Cardiac muscle cell (in vitro differentiated cells and primary cell): ENCODE measurements at regions not wholly inside any gene's neighbourhood (a gene's known extent, or its start where the extent isn't known, plus 50 kb on each side); places are given as distances from the start of the nearest gene placed in this dataset.

ENCODE experiments used
- DNase-seq, 2 donors: peaks; one replicate each; pipeline versions ENCODE4 v3.0.0 to v3.0.0-alpha.2; 2010 to 2017; ENCODE audit warnings: low read depth in 1 of 2, low spot score in 1 of 2
- H3K27ac ChIP-seq: fragments of 200-600 bp; sonication (generic); 2 replicates; pipeline ENCODE4 v1.5.1; 2016
- H3K27me3 ChIP-seq: fragments of 200-600 bp; sonication (generic); 2 replicates; pipeline ENCODE4 v1.6.0; 2016; ENCODE audit warnings: control low read depth
- H3K36me3 ChIP-seq: fragments of 200-600 bp; sonication (generic); 2 replicates; pipeline ENCODE4 v1.5.1; 2016; ENCODE audit warnings: control low read depth
- H3K4me1 ChIP-seq: fragments of 200-600 bp; sonication (generic); 2 replicates; pipeline ENCODE4 v1.8.1; 2017; ENCODE audit warnings: low read depth, mild to moderate bottlenecking, mixed run types
- H3K4me3 ChIP-seq: fragments of 200-600 bp; sonication (generic); 2 replicates; pipeline ENCODE4 v1.5.1; 2016; ENCODE audit warnings: mild to moderate bottlenecking
- H3K9me3 ChIP-seq: fragments of 200-600 bp; sonication (generic); 2 replicates; pipeline ENCODE4 v1.5.1; 2017; ENCODE audit warnings: low read depth, mild to moderate bottlenecking, control low read depth
- TF ChIP-seq, protein P1 (sequence below): IDR thresholded peaks from 2 replicates; pipeline ENCODE4 v1.5.1; 2012; ENCODE audit warnings: low read depth, mild to moderate bottlenecking, low read length

GRCh38 chr2:76170856-76171255 is 460.1 kb upstream of the GCFC2 start:
- no peaks in the 10 kb centered on the region for H3K27me3 ChIP-seq
- no peaks in the 10 kb centered on the region for H3K4me1 ChIP-seq
- DNase-seq: no peak
- H3K9me3 ChIP-seq: no peaks in the 10 kb centered on the region
- H3K27ac ChIP-seq: no peak overlapping the region
- H3K4me3 ChIP-seq: no peak overlapping the region
- TF ChIP-seq, protein P1, sequence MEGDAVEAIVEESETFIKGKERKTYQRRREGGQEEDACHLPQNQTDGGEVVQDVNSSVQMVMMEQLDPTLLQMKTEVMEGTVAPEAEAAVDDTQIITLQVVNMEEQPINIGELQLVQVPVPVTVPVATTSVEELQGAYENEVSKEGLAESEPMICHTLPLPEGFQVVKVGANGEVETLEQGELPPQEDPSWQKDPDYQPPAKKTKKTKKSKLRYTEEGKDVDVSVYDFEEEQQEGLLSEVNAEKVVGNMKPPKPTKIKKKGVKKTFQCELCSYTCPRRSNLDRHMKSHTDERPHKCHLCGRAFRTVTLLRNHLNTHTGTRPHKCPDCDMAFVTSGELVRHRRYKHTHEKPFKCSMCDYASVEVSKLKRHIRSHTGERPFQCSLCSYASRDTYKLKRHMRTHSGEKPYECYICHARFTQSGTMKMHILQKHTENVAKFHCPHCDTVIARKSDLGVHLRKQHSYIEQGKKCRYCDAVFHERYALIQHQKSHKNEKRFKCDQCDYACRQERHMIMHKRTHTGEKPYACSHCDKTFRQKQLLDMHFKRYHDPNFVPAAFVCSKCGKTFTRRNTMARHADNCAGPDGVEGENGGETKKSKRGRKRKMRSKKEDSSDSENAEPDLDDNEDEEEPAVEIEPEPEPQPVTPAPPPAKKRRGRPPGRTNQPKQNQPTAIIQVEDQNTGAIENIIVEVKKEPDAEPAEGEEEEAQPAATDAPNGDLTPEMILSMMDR: no peak
- no peaks in the 10 kb centered on the region for H3K36me3 ChIP-seq

DNA sequence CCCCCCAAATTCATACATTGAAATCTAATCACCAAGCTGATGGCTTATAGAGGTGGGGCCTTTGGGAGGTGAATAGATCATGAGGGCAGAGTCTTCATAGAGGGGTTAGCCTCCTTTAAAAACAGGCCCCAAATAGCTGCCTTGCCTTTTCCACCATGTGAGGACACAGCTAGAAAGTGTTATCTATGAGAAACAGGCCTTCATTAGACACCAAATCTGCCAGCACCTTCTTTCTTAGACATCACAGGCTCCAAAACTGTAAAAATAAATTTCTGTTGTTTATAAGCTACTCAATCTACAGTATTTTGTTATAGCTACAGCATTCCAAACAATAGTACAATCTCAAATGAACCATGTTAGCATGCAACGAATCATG is 459.3 kb upstream of the GCFC2 start:
- no peaks in the 10 kb centered on the region for H3K9me3 ChIP-seq
- no peaks in the 10 kb centered on the region for H3K36me3 ChIP-seq
- no peak overlapping the region for H3K4me3 ChIP-seq
- DNase-seq: no peak
- no peaks in the 10 kb centered on the region for H3K27me3 ChIP-seq
- TF ChIP-seq, protein P1: no peak
- H3K27ac ChIP-seq: no peak overlapping the region
- H3K4me1 ChIP-seq: no peaks in the 10 kb centered on the region

GRCh38 chr2:76169276-76170008 is 458.7 kb upstream of the GCFC2 start:
- Histone ChIP-seq H3K4me1 (no peaks in the 10 kb centered on the region), H3K9me3 (no peaks in the 10 kb centered on the region), H3K27me3 (no peaks in the 10 kb centered on the region), H3K36me3 (no peaks in the 10 kb centered on the region), H3K4me3 (no peak overlapping the region), H3K27ac (no peak overlapping the region)
- no peak for DNase-seq
- TF ChIP-seq, protein P1: no peak

- Histone ChIP-seq H3K27me3 (no peaks in the 10 kb centered on the region), H3K27ac (no peak overlapping the region), H3K4me1 (no peaks in the 10 kb centered on the region), H3K4me3 (no peak overlapping the region), H3K36me3 (no peaks in the 10 kb centered on the region), H3K9me3 (no peaks in the 10 kb centered on the region)
- TF ChIP-seq, protein P1: no peak
- no peak for DNase-seq
Measured at GRCh38 chr2:76163860-76164259, 453.1 kb upstream of the GCFC2 start.

GRCh38 chr2:76160670-76161069 is 450.0 kb upstream of the GCFC2 start:
- no peak for DNase-seq
- H3K4me1 ChIP-seq: no peaks in the 10 kb centered on the region
- no peaks in the 10 kb centered on the region for H3K27me3 ChIP-seq
- TF ChIP-seq, protein P1: no peak
- no peak overlapping the region for H3K27ac ChIP-seq
- no peaks in the 10 kb centered on the region for H3K9me3 ChIP-seq
- H3K4me3 ChIP-seq: no peak overlapping the region
- H3K36me3 ChIP-seq: no peaks in the 10 kb centered on the region
